HEK293 (cell line): ENCODE measurements at regions not wholly inside any gene's neighbourhood (a gene's known extent, or its start where the extent isn't known, plus 50 kb on each side); places are given as distances from the start of the nearest gene placed in this dataset.

ENCODE experiments used
- CTCF ChIP-seq: fragments of 450-650 bp; formaldehyde crosslinking; IDR thresholded peaks from 2 replicates; pipeline ENCODE4 v1.5.1; 2016; ENCODE audit warnings: missing biosample characterization, missing genetic modification characterization
- PBX3 ChIP-seq: sonication (generic); formaldehyde crosslinking; IDR thresholded peaks from 2 replicates; pipeline ENCODE4 v1.8.1; 2022; ENCODE audit warnings: mild to moderate bottlenecking, moderate library complexity, missing genetic modification reagents
- PRDM2 ChIP-seq: fragments of 450-650 bp; formaldehyde crosslinking; IDR thresholded peaks from 2 replicates; pipeline ENCODE4 v1.5.1; 2016; ENCODE audit warnings: missing biosample characterization, missing genetic modification characterization, borderline replicate concordance
- TSHZ1 ChIP-seq: fragments of 450-650 bp; formaldehyde crosslinking; IDR thresholded peaks from 2 replicates; pipeline ENCODE4 v1.5.1; 2016; ENCODE audit warnings: missing biosample characterization, missing genetic modification characterization, borderline replicate concordance
- ZBTB10 ChIP-seq: fragments of 450-650 bp; formaldehyde crosslinking; IDR thresholded peaks from 2 replicates; pipeline ENCODE4 v1.5.1; 2016; ENCODE audit warnings: missing biosample characterization, missing genetic modification characterization
- ZNF138 ChIP-seq: fragments of 450-650 bp; formaldehyde crosslinking; IDR thresholded peaks from 2 replicates; pipeline ENCODE4 v1.5.1; 2016; ENCODE audit warnings: missing biosample characterization, missing genetic modification characterization, borderline replicate concordance
- ZNF302 ChIP-seq: fragments of 450-650 bp; formaldehyde crosslinking; IDR thresholded peaks from 2 replicates; pipeline ENCODE4 v1.5.1; 2016; ENCODE audit warnings: missing biosample characterization, missing genetic modification characterization, low read depth
- ZNF518A ChIP-seq: fragments of 450-650 bp; formaldehyde crosslinking; conservative IDR thresholded peaks from 2 replicates; pipeline ENCODE4 v1.5.1; 2016; ENCODE audit warnings: low read depth, missing biosample characterization, missing genetic modification characterization
- ZNF530 ChIP-seq: fragments of 450-650 bp; formaldehyde crosslinking; IDR thresholded peaks from 2 replicates; pipeline ENCODE4 v1.5.1; 2016; ENCODE audit warnings: low read depth, missing biosample characterization, missing genetic modification characterization
- ZNF692 ChIP-seq: fragments of 450-650 bp; formaldehyde crosslinking; IDR thresholded peaks from 2 replicates; pipeline ENCODE4 v1.5.1; 2016; ENCODE audit warnings: missing biosample characterization, missing genetic modification characterization

- no peak for TF ChIP-seq PRDM2 (tag by site-specific recombination)
- TF ChIP-seq ZNF138: no peak
- TF ChIP-seq CTCF: no peak
- TF ChIP-seq ZNF302 (tag by site-specific recombination): no peak
- TF ChIP-seq TSHZ1 (tag by site-specific recombination): no peak
- no peak for TF ChIP-seq ZBTB10
- TF ChIP-seq ZNF692 (tag by site-specific recombination): no peak
- no peak for TF ChIP-seq ZNF518A (tag by site-specific recombination)
- TF ChIP-seq ZNF530 (tag by site-specific recombination): no peak
- TF ChIP-seq PBX3 (CRISPR knock-in tag): no peak
Measured at GRCh38 chr1:90640325-90640724, 76.8 kb downstream of the BARHL2 start.
